Neural cell (in vitro differentiated cells): ENCODE measurements at regions not wholly inside any gene's neighbourhood (a gene's known extent, or its start where the extent isn't known, plus 50 kb on each side); places are given as distances from the start of the nearest gene placed in this dataset.

Source experiments
- H2AFZ ChIP-seq: fragments of 200-600, 300-800 bp; sonication (generic), shearing (Covaris generic); 2 replicates; pipeline ENCODE4 v1.6.0; 2014; ENCODE audit warnings: low read depth, mild to moderate bottlenecking, antibody characterized with exemption, low read length, moderate library complexity
- H3F3A ChIP-seq: fragments of 200-600 bp; shearing (Covaris generic); 2 replicates; pipeline ENCODE4 v1.6.1; 2016; ENCODE audit warnings: mild to moderate bottlenecking, moderate library complexity, mixed read lengths, antibody characterized with exemption, low read length; ENCODE audit not compliant: insufficient read depth, poor library complexity, severe bottlenecking
- H3K27ac ChIP-seq: fragments of 200-600, 300-800 bp; sonication (generic), shearing (Covaris generic); 2 replicates; pipeline ENCODE4 v1.5.1; 2014; ENCODE audit warnings: mild to moderate bottlenecking, low read length, moderate library complexity
- H3K27me3 ChIP-seq: fragments of 300-800, 200-600 bp; sonication (generic), shearing (Covaris generic); 2 replicates; pipeline ENCODE4 v1.6.0; 2014; ENCODE audit warnings: mild to moderate bottlenecking, low read depth, low read length, moderate library complexity; ENCODE audit not compliant: insufficient read depth
- H3K36me3 ChIP-seq: fragments of 300-800, 200-600 bp; sonication (generic), shearing (Covaris generic); 2 replicates; pipeline ENCODE4 v1.5.1; 2014; ENCODE audit warnings: mild to moderate bottlenecking, antibody characterized with exemption, low read length, moderate library complexity; ENCODE audit not compliant: insufficient read depth
- H3K4me2 ChIP-seq: fragments of 300-800, 200-600 bp; sonication (generic), shearing (Covaris generic); 2 replicates; pipeline ENCODE4 v1.6.0; 2014; ENCODE audit warnings: mild to moderate bottlenecking, low read length
- H3K4me3 ChIP-seq: fragments of 300-800, 200-600 bp; sonication (generic), shearing (Covaris generic); 2 replicates; pipeline ENCODE4 v1.5.1; 2014; ENCODE audit warnings: mild to moderate bottlenecking, low read length, moderate library complexity
- H3K79me2 ChIP-seq: fragments of 200-600 bp; shearing (Covaris generic); replicated peaks from 2 replicates; pipeline ENCODE4 v1.6.0; 2014; ENCODE audit warnings: mild to moderate bottlenecking, low read length, moderate library complexity; ENCODE audit not compliant: insufficient read depth
- H3K9ac ChIP-seq: fragments of 300-800, 200-600 bp; sonication (generic), shearing (Covaris generic); 2 replicates; pipeline ENCODE4 v1.6.1; 2016; ENCODE audit warnings: mild to moderate bottlenecking, low read length, mixed read lengths
- H3K9me2 ChIP-seq: fragments of 200-600 bp; shearing (Covaris generic); 2 replicates; pipeline ENCODE4 v1.6.1; 2016; ENCODE audit warnings: mild to moderate bottlenecking, low read length, mixed read lengths; ENCODE audit not compliant: insufficient read depth
- H3K9me3 ChIP-seq: fragments of 200-600, 300-800 bp; sonication (generic), shearing (Covaris generic); 2 replicates; pipeline ENCODE4 v1.6.1; 2016; ENCODE audit warnings: mild to moderate bottlenecking, mixed run types, low read length, moderate library complexity, mixed read lengths
- H4K20me1 ChIP-seq: fragments of 200-600 bp; shearing (Covaris generic); 2 replicates; pipeline ENCODE4 v1.6.1; 2016; ENCODE audit warnings: mild to moderate bottlenecking, mixed run types; ENCODE audit not compliant: insufficient read depth
- EP300 ChIP-seq: fragments of 450-650 bp; conservative IDR thresholded peaks from 2 replicates; pipeline ENCODE4 v1.6.1; 2014; ENCODE audit warnings: antibody characterized with exemption, mild to moderate bottlenecking, moderate library complexity; ENCODE audit not compliant: poor library complexity, severe bottlenecking
- EZH2 ChIP-seq: fragments of 200-600, 300-800 bp; shearing (Covaris generic), sonication (generic); IDR thresholded peaks from 2 replicates; pipeline ENCODE4 v1.6.1; 2014; ENCODE audit warnings: antibody characterized with exemption, low read length, borderline replicate concordance, mild to moderate bottlenecking; ENCODE audit not compliant: insufficient read depth, poor library complexity, severe bottlenecking
- MXI1 ChIP-seq: fragments of 450-650 bp; conservative IDR thresholded peaks from 2 replicates; pipeline ENCODE4 v1.6.1; 2014; ENCODE audit warnings: antibody characterized with exemption, mild to moderate bottlenecking; ENCODE audit not compliant: poor library complexity, severe bottlenecking
- POLR2AphosphoS5 ChIP-seq: IDR thresholded peaks from 2 replicates; pipeline ENCODE4 v1.6.1; 2012
- RAD21 ChIP-seq: fragments of 450-650 bp; conservative IDR thresholded peaks from 2 replicates; pipeline ENCODE4 v1.6.1; 2014; ENCODE audit warnings: antibody characterized with exemption, mild to moderate bottlenecking, moderate library complexity
- REST ChIP-seq: IDR thresholded peaks from 2 replicates; pipeline ENCODE4 v1.6.1; 2012; ENCODE audit warnings: borderline replicate concordance
- SMC3 ChIP-seq: fragments of 450-650 bp; conservative IDR thresholded peaks from 2 replicates; pipeline ENCODE4 v1.6.1; 2014; ENCODE audit warnings: antibody characterized with exemption, mild to moderate bottlenecking, moderate library complexity; ENCODE audit not compliant: poor library complexity
- TAF1 ChIP-seq: IDR thresholded peaks from 2 replicates; pipeline ENCODE4 v1.6.1; 2012; ENCODE audit warnings: low read depth
- TF ChIP-seq, protein P1 (sequence below): fragments of 450-650 bp; IDR thresholded peaks from 2 replicates; pipeline ENCODE4 v1.5.1; 2014; ENCODE audit warnings: antibody characterized with exemption, mild to moderate bottlenecking, moderate library complexity; ENCODE audit not compliant: poor library complexity, severe bottlenecking

- no peaks in the 10 kb centered on the region for H3K79me2 ChIP-seq
- no peaks in the 10 kb centered on the region for H3K27me3 ChIP-seq
- no peak overlapping the region for H3K4me3 ChIP-seq
- no peak overlapping the region for H3K4me2 ChIP-seq
- H3F3A ChIP-seq: no peaks in the 10 kb centered on the region
- no peaks in the 10 kb centered on the region for H4K20me1 ChIP-seq
- H3K9me3 ChIP-seq: no peaks in the 10 kb centered on the region
- no peak overlapping the region for H2AFZ ChIP-seq
- no peak overlapping the region for H3K27ac ChIP-seq
- no peak overlapping the region for H3K9ac ChIP-seq
- no peaks in the 10 kb centered on the region for H3K36me3 ChIP-seq
- no peaks in the 10 kb centered on the region for H3K9me2 ChIP-seq
- TF ChIP-seq REST (no peak), MXI1 (no peak), RAD21 (no peak), TAF1 (no peak), POLR2AphosphoS5 (no peak), EZH2 (no peak), EP300 (no peak), SMC3 (no peak)
- TF ChIP-seq, protein P1, sequence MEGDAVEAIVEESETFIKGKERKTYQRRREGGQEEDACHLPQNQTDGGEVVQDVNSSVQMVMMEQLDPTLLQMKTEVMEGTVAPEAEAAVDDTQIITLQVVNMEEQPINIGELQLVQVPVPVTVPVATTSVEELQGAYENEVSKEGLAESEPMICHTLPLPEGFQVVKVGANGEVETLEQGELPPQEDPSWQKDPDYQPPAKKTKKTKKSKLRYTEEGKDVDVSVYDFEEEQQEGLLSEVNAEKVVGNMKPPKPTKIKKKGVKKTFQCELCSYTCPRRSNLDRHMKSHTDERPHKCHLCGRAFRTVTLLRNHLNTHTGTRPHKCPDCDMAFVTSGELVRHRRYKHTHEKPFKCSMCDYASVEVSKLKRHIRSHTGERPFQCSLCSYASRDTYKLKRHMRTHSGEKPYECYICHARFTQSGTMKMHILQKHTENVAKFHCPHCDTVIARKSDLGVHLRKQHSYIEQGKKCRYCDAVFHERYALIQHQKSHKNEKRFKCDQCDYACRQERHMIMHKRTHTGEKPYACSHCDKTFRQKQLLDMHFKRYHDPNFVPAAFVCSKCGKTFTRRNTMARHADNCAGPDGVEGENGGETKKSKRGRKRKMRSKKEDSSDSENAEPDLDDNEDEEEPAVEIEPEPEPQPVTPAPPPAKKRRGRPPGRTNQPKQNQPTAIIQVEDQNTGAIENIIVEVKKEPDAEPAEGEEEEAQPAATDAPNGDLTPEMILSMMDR: no peak
Measured at GRCh38 chr5:124839371-124839998, 93.0 kb upstream of the ZNF608 start.

DNA sequence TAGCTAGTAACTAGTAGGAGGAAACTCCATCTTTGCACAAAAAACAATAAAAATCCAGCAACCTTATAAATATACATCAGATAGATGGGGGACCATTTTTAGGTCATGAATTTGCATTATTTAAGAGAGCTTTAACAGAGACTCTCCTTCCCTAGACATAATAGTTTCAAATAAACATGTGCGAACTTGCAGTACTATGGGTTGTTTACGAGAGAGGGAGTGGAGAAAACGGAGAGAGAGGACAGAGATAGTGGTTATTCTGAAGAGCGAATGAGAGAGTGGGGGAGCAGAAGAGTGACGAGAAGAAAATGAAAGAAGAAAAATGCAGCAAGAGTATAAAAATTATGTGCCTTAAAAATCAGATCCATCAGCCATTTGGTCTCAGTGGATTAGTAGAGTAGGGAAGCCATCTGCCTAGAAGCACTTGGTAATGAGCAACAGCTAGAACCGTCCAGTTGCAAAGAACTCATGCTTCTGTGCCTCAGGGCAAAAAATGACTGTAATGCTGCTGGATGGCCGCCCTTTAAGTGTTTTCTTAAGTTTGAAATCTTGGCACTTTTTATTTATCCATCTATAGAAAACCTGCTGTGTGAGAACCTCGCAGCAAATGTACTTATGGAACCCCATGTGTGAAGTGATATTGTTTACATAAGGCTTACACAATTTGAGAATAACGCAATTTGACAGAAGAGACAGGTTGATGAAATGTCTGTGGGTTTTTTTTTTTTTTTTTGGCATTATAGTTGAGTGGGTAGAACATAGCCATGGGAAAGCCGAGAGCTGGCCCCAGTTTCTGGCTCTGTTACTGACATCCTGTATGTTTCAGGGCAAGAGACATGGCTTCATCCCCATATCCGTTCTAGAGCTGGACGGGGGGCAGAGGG, 95.6 kb upstream of the ZNF608 start:
- no peak overlapping the region for H3K4me3 ChIP-seq
- no peaks in the 10 kb centered on the region for H4K20me1 ChIP-seq
- no peak overlapping the region for H3K27ac ChIP-seq
- no peaks in the 10 kb centered on the region for H3K79me2 ChIP-seq
- H3K9me3 ChIP-seq: no peaks in the 10 kb centered on the region
- H3K9me2 ChIP-seq: no peaks in the 10 kb centered on the region
- H3K9ac ChIP-seq: no peak overlapping the region
- TF ChIP-seq POLR2AphosphoS5: no peak
- TF ChIP-seq, protein P1: no peak
- no peak for TF ChIP-seq REST
- no peak for TF ChIP-seq EZH2
- no peak for TF ChIP-seq EP300
- TF ChIP-seq MXI1: no peak
- no peak for TF ChIP-seq RAD21
- TF ChIP-seq SMC3: no peak
- no peak for TF ChIP-seq TAF1
- H3K4me2 ChIP-seq: no peak overlapping the region
- H3K36me3 ChIP-seq: no peaks in the 10 kb centered on the region
- no peak overlapping the region for H2AFZ ChIP-seq
- no peaks in the 10 kb centered on the region for H3K27me3 ChIP-seq
- H3F3A ChIP-seq: no peaks in the 10 kb centered on the region
